HPDE6-E6E7 (cell line): ENCODE measurements at regions not wholly inside any gene's neighbourhood (a gene's known extent, or its start where the extent isn't known, plus 50 kb on each side); places are given as distances from the start of the nearest gene placed in this dataset.
"Not testable (repeated sequence)": the region's sequence is repeated elsewhere in the genome, so short reads cannot be mapped to it uniquely, and the experiment has no call there.

ENCODE experiments used
- DNase-seq: peaks from one replicate; pipeline ENCODE4 v3.0.0; 2011; ENCODE audit warnings: missing footprints; ENCODE audit errors: extremely low spot score

- no peak for DNase-seq
Observed at GRCh38 chr3:71998995-71999673, 214.2 kb upstream of the PROK2 start.

DNA sequence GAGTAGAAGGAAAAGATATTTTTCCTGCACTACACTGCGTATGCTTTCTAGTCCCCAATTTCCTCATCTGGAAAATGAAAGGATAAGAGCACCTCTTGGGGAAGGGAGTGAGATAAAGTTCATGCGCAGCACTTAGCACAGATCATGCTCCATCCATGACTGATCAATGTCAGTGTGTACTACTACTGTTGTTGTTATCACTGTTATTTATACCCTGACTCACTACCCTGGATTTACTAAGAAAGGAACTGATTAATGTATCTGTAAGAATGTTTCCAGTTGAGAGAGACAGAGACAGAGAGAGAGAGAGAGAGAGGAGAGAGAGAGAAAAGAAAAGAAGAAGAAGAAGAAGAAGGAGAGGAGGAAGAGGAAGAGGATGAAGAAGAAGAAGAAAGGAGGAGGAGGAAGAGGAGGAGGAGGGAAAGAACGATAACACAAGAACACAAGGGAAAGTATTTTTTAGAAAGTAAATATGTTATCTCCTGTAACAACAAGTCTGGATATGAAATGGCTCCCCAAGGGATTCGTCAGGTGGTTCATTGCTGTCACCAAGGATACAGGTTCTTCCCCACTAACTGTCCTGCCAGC lies 212.2 kb upstream of the PROK2 start:
- no peak for DNase-seq

- DNase-seq = no peak
Observed at GRCh38 chr3:71994906-71995305, 210.0 kb upstream of the PROK2 start.

DNA sequence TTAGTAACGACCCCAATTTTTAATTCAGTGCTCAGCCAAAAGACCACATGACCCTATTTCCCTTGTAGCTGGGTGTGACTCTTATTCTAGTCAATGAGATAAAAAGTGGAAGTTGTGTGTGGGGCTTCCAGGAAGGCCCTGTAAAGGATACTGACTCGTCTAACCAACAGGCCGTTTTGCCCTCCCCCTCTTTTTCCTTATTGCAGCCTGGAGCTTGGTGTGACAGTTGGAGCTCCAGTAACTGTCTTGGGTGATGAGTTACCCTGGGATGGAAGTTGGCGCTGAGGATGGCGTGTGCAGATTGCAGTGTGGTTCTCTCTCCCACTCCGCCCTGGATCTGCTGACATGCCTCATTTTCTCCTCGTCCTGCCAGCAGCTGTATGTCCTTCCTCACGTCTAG lies 209.3 kb upstream of the PROK2 start:
- DNase-seq = no peak

DNA sequence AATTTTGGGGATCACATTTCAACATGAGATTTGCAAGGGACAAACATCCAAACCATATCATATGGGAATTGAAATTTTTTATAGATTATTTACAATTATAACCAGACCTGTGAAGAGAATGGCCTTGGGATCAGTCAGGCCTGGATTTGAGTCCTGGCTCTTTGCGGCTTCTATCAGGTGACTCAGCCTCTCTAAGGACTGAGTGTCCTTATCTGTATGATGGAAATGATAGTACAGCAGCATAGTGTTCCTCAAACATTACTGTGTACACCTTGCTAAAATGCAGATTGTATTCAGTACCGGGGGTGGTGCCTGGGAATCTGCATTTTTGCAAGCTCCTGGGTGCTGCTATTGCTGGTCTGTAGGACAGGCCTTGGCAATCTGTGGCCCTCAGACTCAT lies 206.7 kb upstream of the PROK2 start:
- no peak for DNase-seq

DNA sequence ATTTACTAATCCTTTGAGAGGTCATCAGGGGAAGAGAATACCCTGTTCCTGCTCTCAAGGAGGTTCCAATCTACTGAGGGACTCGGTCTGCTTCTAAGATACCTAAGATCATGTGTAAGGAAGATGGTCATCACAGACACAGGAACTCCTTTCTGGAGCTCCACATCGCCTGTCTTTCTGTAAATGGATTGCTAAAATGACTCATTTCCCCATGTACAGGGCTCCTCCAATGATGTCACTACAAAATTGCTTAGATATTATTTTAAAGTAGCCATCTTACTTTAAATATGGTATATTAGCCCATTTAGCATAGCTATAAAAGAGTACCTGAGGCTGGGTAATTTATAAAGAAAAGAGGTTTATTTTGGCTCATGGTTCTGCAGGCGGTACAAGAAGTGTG lies 206.1 kb upstream of the PROK2 start:
- no peak for DNase-seq

- DNase-seq = no peak
Observed at GRCh38 chr3:71990545-71990944, 205.6 kb upstream of the PROK2 start.

GRCh38 chr3:71989165-71989564 lies 204.2 kb upstream of the PROK2 start:
- no peak for DNase-seq

DNA sequence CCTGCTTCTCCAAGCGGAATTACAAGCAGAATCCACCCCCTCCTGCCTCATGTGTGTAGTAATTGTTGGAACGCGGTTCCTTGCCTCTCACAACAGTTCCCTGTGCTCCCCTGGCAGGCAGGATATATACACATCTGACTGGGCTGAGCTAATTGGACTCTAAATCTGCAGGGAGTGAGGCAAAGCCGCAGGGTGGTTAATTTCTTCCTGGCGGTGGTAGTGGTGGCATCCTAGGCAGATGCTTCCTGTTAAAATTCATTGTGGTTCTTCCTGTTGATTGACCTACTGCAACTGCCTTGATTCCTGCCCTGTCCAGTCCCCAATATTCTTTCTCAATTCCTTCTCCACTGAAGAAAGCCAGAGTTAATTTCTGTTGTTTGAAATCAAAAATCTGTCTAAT lies 202.9 kb upstream of the PROK2 start:
- DNase-seq = no peak

DNA sequence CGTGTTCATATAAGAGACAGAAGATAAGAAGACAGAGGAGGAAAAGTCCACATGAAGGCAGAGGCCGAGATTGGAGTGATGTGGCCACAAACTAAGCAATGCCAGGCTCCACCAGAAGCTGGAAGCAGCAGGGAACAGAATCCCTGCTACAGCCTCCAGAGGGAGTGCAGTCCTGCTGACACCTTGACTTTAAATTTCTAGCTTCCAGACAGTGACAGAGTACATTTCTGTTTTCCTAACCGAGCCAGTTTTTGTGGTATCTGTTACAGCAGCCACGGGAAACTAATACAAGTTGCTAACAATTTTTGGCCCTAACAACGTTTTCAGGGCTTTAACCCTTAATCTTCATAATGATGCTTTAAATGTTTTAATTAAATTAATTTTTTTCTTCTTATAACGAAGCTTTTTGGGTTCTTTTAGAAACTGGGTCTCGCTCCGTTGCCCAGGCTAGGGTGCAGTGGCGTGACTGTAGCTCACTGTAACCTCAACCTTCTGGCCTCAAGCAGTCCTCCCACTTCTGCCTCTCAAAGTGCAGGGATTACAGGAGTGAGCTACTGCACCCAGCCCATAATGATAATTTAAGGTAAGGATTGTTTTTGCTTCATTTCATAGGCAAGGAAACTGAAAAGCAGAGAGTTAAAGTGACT lies 202.3 kb upstream of the PROK2 start:
- DNase-seq = no peak

DNA sequence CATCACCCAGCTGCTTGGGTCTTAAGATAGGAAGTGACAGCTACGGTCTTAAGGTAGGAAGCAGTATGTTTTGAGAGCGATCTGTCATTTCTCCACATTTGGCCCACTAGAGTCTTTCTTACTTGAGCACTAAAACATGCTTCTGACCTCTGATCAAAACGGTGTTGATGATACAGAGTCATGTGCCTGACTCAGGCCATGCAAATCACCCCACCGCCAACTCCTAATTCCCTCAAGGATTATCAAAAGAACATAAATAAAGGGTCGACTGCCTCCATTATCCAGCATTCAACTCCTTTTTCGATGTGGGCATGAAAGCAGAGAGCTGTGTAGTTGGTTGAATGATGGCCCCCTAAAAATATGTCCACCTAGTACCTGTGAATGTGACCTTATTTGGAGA lies 201.7 kb upstream of the PROK2 start:
- no peak for DNase-seq

DNA sequence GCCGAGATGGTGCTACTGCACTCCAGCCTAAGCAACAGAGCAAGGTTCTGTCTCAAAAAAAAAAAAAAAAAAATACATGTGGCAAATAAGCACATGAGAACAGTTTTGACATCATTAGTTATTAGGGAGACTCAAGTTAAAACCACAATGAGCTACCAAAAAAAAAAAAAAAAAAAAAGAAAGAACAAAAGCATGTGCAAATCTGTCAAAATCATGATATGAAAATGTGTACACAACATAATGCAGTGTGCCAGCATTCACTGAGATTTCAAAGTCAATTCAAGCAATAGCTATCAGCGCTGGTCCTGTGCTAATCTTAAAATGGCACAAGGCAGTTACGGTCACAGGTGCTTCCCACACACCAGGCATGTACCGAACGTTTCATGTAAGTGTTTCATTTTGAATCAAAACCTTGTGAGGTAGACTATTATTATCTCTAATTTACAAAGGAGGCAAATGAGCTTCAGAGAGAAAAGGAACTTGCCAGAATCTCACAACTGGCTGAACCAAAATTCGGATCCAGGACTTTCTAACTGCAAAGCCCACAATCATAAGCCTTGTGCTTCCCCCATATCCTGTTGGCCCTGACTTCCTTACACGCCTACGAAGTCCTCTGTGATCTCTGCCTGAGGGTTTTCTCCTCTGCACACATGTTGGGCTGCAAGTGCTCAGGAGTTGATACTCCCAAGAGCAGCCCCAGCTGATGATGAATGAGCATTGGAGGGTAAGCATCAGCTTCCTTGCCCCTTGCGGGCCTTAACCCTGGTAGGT lies 200.1 kb upstream of the PROK2 start:
- DNase-seq = no peak

GRCh38 chr3:71983694-71984093 lies 198.7 kb upstream of the PROK2 start:
- no peak for DNase-seq

DNA sequence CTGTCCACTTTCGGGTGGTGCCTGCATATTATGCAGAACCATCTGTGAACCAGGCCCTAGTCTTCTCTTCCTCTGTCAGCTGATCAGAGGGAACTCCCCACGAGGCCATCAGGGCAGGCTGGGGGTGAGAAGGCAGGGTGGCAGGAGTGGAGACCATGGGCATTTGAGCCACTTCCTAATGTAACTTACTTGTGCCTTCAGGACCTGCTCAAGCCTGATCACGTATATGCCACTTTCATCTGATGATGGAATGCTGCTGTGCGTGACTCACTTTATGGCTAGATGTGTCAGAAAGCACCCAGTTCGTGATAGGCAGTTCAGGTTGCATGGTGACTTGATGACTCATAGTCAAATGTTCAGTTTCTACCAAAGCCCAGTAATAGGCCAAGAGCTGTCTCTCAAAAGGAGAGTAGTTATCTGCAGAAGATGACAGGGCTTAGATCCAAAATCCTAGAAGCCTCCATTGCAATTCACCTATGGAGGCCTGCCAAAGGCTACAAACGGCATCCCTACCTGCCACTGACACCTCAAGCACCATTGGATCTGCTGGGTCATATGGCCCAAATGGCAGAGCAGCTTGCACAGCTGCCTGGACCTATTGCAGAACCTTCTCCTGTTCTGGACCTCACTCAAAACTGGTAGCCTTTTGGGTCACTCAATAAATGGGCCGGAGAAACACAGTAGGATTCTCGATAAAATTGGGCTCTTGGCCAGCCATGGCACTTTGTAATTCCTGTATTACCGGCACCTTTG lies 197.7 kb upstream of the PROK2 start:
- not testable (repeated sequence) for DNase-seq

DNA sequence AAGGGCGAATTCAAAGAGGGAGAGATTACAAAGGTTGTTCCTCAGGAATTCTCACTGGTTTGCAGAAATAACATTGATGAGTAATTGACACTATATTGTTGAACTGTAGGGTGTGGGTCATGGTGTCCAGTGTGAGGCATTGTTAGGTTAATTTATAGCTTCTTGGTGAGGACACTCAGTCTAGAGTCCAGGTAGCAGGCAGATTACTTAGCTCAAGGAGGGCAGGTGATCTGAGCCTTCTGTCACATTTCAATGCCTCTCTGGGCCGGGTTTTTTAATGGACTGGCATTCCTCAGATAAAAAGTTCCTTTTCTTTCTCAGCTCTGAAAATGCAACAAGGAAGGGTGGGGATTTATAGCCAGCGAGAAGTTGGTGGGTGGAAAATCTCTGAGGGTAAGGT lies 194.2 kb upstream of the PROK2 start:
- DNase-seq = no peak

- no peak for DNase-seq
Observed at GRCh38 chr3:71978150-71978721, 193.3 kb upstream of the PROK2 start.

DNA sequence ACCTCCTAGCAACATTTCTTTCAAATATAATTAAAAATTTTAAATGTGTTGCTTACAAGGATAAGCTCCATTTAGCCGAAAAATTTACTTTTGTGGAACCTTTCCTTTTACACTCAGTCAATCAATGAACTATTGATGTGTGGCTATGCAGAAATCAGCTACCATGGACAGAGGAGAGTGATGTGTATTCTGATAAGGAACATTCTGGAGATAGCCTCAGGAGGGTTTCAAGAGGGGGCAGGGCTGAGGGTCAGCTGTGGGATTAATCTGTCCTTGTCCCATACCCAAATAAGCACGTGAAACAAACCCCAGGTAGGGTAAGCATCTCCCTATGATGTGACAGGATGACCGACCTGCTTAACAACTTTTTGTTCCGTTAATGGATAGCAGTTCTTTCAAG lies 192.6 kb upstream of the PROK2 start:
- DNase-seq = no peak

DNA sequence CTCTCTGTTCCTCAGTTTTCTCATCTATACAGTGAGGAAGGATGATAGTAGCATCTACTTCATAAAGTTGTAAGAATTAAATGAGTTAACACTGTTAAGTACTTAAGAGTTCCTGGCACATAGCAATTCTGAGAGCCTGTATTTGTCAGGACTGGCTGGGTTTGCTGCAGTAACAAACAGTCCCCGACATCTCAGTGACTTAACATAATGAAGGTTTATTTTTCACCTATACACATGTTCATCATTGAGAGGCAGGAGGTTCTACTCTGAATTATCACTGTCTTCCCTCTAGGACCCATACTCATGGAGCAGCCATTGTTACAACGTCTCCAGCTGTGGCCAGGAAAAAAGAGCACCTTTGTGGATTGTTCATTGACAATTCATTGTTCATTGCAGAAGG lies 190.6 kb upstream of the PROK2 start:
- DNase-seq = no peak

- DNase-seq = no peak
Observed at GRCh38 chr3:71974786-71975185, 189.8 kb upstream of the PROK2 start.

DNA sequence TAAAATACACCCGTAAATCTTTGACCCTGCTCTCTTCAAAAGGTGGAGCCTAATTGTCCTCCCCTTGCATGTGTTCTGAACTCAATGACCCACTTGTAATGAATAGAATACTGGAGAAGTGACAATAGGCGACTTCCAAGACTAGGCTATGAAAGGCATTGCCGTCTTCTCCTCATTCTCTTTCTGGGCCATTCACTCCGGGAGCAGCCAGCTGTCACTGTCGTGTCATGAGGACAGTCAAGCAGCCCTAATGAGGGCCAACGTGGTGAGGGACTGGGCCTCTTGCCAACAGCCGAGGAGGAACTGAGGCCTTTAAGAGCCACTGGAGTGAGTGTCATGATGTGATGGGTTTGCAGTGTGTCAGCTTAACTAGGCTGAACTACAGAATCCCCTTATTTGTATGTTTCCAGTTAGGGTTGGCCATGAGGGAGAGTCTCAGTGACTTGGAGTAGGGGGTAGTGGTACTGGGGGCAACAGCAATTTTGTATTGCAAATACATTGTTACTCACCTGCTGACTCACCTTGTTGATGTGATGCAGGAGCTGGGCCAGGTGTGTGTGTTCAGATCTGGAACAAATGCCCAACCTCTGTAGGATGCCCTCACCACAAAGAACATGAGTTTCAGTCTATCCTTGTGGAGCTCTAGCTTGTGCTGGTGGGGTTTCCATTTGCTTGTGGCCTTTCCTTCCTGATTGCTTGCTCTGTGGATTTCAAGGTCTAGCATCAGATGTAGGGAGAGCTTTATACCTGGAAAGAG lies 188.5 kb upstream of the PROK2 start:
- DNase-seq = no peak

GRCh38 chr3:71972031-71972430 lies 187.1 kb upstream of the PROK2 start:
- DNase-seq = no peak
